GM12875 (cell line): ENCODE measurements at regions not wholly inside any gene's neighbourhood (a gene's known extent, or its start where the extent isn't known, plus 50 kb on each side); places are given as distances from the start of the nearest gene placed in this dataset.

Source experiments
- H3K4me3 ChIP-seq: one replicate; pipeline ENCODE4 v1.5.1; 2011; ENCODE audit warnings: low read depth, low read length, control low read depth
- CTCF ChIP-seq: IDR thresholded peaks from 2 replicates; pipeline ENCODE4 v1.5.1; 2011; ENCODE audit warnings: low read depth, mild to moderate bottlenecking, control low read depth, inconsistent platforms, low read length, moderate library complexity, borderline replicate concordance; ENCODE audit not compliant: insufficient read depth

GRCh38 chrX:69085151-69085550, 80.1 kb downstream of the PJA1 start:
- no peak overlapping the region for H3K4me3 ChIP-seq
- TF ChIP-seq CTCF = no peak

GRCh38 chrX:69083801-69084200, 81.5 kb downstream of the PJA1 start:
- TF ChIP-seq CTCF = no peak
- no peak overlapping the region for H3K4me3 ChIP-seq

- TF ChIP-seq CTCF = no peak
- H3K4me3 ChIP-seq = no peak overlapping the region
These were observed 81.9 kb downstream of the PJA1 start for GRCh38 chrX:69083361-69083760.

GRCh38 chrX:69082753-69083150, 82.5 kb downstream of the PJA1 start:
- TF ChIP-seq CTCF = no peak
- H3K4me3 ChIP-seq = no peak overlapping the region

GRCh38 chrX:69082055-69082752, 83.0 kb downstream of the PJA1 start:
- TF ChIP-seq CTCF = no peak
- H3K4me3 ChIP-seq = no peak overlapping the region

- H3K4me3 ChIP-seq = no peak overlapping the region
- no peak for TF ChIP-seq CTCF
These were observed 84.3 kb downstream of the PJA1 start for GRCh38 chrX:69080855-69081465.

GRCh38 chrX:69079268-69079667, 86.0 kb downstream of the PJA1 start:
- TF ChIP-seq CTCF = no peak
- no peak overlapping the region for H3K4me3 ChIP-seq
